Psoas muscle (tissue), 7 donors: ENCODE measurements at regions not wholly inside any gene's neighbourhood (a gene's known extent, or its start where the extent isn't known, plus 50 kb on each side); places are given as distances from the start of the nearest gene placed in this dataset.

Experiments
- ATAC-seq, 4 donors: fragments of 200-7000 bp; cut with Tn5 transposase; one replicate each; pipeline ENCODE4 v1.9.1; 2020; ENCODE audit warnings: moderate library complexity in 3 of 4, mild to moderate bottlenecking in 2 of 4
- DNase-seq, 2 donors: peaks; one replicate each; pipeline ENCODE4 v3.0.0-alpha.2; 2020
- H3K27ac ChIP-seq: fragments of 200-600 bp; one replicate; pipeline ENCODE4 v1.8.0; 2022
- H3K27me3 ChIP-seq, 3 donors: fragments of 200-600 bp in 1 of 3; one replicate each; pipeline versions ENCODE4 v1.6.1 to v1.8.0; 2013 to 2022; ENCODE audit warnings: low read length in 2 of 3, mild to moderate bottlenecking in 2 of 3, moderate library complexity in 1 of 3; ENCODE audit not compliant: insufficient read depth in 3 of 3
- H3K36me3 ChIP-seq, 2 donors: fragments of 200-600 bp in 1 of 2; one replicate each; pipeline versions ENCODE4 v1.6.1 to v1.8.0; 2013 to 2022; ENCODE audit warnings: low read depth in 1 of 2, mild to moderate bottlenecking in 1 of 2, moderate library complexity in 1 of 2; ENCODE audit not compliant: insufficient read depth in 1 of 2
- H3K4me1 ChIP-seq: fragments of 200-600 bp; one replicate; pipeline ENCODE4 v1.8.0; 2022
- H3K4me3 ChIP-seq: fragments of 200-600 bp; one replicate; pipeline ENCODE4 v1.8.0; 2022; ENCODE audit warnings: mild to moderate bottlenecking
- H3K9me3 ChIP-seq: fragments of 200-600 bp; one replicate; pipeline ENCODE4 v1.8.0; 2022
- CTCF ChIP-seq: fragments of 200-600 bp; IDR thresholded peaks from one replicate; pipeline ENCODE4 v1.8.0; 2022; ENCODE audit warnings: antibody characterized with exemption
- WGBS, 3 donors: extraction: QIAGEN DNeasy Blood & Tissue Kit; methylation state at CpG; one replicate each; pipeline versions ENCODE4 v1.1.6 to v1.1.7; 2013; 5-methylcytosine and 5-hydroxymethylcytosine counted together
- intact Hi-C, 2 donors: fragments of 100-400 bp; cut with DNase I; formaldehyde crosslinking; loops; one replicate each; pipeline versions ENCODE4 v1.11.0 to v1.14.2; 2022
- donor health status: healthy with polysubstance abuse.
- donor health status: DM: no; HTN: no; CAD: no; lungs with moderate emphysema.
- donor health status: Bipolar disorder and iron deficiency.
- donor health status: healthy.
- donor health status: DM: yes; HTN: yes; CAD: no.
- donor health status: DM: no; HTN: no; CAD: no.
- donor health status: DM: yes; HTN: yes; CAD: no.

DNA sequence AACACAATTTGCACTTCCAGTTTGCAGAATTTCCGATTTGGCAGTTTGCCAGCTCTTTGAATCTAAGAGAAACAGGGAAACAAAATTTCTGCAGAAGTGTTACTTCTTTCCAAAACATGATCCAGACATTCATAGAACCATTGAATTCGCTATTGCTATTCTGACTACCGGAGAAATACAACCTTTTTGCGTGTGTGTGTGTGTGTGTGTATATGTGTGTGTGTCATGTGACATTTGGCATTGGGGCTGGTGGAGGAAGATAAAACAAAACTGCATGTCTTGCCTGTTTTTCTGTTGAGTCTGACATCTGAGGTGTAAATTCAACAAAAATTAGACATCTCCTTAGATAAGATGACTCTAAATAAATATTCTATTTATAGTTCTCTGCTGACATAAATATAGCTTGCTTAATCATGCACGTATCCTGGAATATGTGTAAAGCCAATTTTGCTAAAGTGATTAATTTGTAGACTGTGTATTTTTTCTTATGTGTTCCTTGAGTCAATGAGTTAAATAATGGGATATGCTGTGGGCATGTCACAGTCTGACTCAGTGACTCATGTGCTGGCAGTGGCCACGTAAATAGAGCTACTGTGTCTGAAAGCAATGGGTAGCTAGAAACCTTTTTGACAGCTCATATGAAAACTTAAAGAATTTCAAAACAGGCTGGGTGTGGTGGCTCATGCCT, 98.9 kb downstream of the HPGD start:
- intact Hi-C loops: no loop called here
- no peaks in the 10 kb centered on the region for H3K27me3 ChIP-seq
- H3K9me3 ChIP-seq: no peaks in the 10 kb centered on the region
- H3K27ac ChIP-seq: no peak overlapping the region
- no peak for TF ChIP-seq CTCF
- ATAC-seq: peak; percentile 52 to 88 (median 77)
- no peak overlapping the region for H3K4me3 ChIP-seq
- H3K4me1 ChIP-seq: no peaks in the 10 kb centered on the region
- peak in 1 of 2 donors; percentile 15 for DNase-seq
- WGBS, 3 donors: 13 to 25% (median 18%) methylated on average over 6 of the region's 6 CpGs
- H3K36me3 ChIP-seq: no peaks in the 10 kb centered on the region

- intact Hi-C loops: no loop called here
- Histone ChIP-seq H3K4me3 (no peak overlapping the region), H3K27ac (no peak overlapping the region), H3K9me3 (no peaks in the 10 kb centered on the region), H3K4me1 (no peaks in the 10 kb centered on the region), H3K36me3 (no peaks in the 10 kb centered on the region), H3K27me3 (no peaks in the 10 kb centered on the region)
- TF ChIP-seq CTCF: no peak
- DNase-seq (no peak), ATAC-seq (no peak)
Measured at GRCh38 chr4:174422893-174423256, 99.4 kb downstream of the HPGD start.

DNA sequence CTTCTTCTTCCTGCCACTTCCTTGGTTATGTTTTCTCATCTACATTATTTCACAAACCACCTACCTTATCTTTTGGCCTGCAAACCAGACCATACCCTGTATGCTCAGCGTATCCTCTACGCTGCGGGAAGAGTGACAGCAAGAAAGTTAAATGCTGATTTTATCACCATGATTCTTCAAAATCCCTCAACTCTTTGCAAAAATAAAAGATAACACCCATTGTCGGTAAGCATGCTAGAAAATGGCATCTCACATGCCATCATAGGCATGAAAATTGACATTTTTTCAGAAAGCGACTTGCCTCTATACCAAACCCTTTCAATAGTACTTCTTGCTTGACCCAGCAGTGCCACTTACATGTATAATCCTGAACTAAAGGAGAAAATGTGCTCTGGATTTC, 102.0 kb downstream of the HPGD start:
- no peak overlapping the region for H3K27ac ChIP-seq
- no peaks in the 10 kb centered on the region for H3K4me1 ChIP-seq
- WGBS, 3 donors: 55 to 61% (median 61%) methylated on average over 5 of the region's 5 CpGs
- no peak for DNase-seq
- H3K4me3 ChIP-seq: no peak overlapping the region
- H3K9me3 ChIP-seq: no peaks in the 10 kb centered on the region
- H3K36me3 ChIP-seq: no peaks in the 10 kb centered on the region
- intact Hi-C loops: no loop called here
- TF ChIP-seq CTCF: no peak
- H3K27me3 ChIP-seq: no peaks in the 10 kb centered on the region
- no peak for ATAC-seq

GRCh38 chr4:174418640-174419212, 103.6 kb downstream of the HPGD start:
- DNase-seq (no peak), ATAC-seq (no peak)
- no peaks in the 10 kb centered on the region for H3K4me1 ChIP-seq
- 68 to 72% (median 69%) methylated on average over 4 of the region's 4 CpGs for WGBS, 3 donors
- H3K27me3 ChIP-seq: no peaks in the 10 kb centered on the region
- intact Hi-C loops: no loop called here
- no peak for TF ChIP-seq CTCF
- no peaks in the 10 kb centered on the region for H3K9me3 ChIP-seq
- H3K4me3 ChIP-seq: no peak overlapping the region
- no peak overlapping the region for H3K27ac ChIP-seq
- no peaks in the 10 kb centered on the region for H3K36me3 ChIP-seq
